H1 (cell line): ENCODE measurements at regions not wholly inside any gene's neighbourhood (a gene's known extent, or its start where the extent isn't known, plus 50 kb on each side); places are given as distances from the start of the nearest gene placed in this dataset.
A peak's percentile ranks its signal among the peaks of the same experiment; 100 is the strongest.

Experiments used
- HDAC6 ChIP-seq: IDR thresholded peaks from one replicate; pipeline ENCODE4 v1.7.1; 2012; ENCODE audit warnings: low read depth, mild to moderate bottlenecking, inconsistent platforms, low read length, moderate library complexity
- POLR2A ChIP-seq, 2 experiments: IDR thresholded peaks; 1 replicate in 1 of 2; 2 replicates in 1 of 2; pipeline ENCODE4 v1.6.1; 2011; ENCODE audit warnings: low read depth in 2 of 2, low read length in 2 of 2, mild to moderate bottlenecking in 2 of 2; ENCODE audit errors: control extremely low read depth in 1 of 2
- POLR2AphosphoS5 ChIP-seq: IDR thresholded peaks from 2 replicates; pipeline ENCODE4 v1.6.1; 2011; ENCODE audit warnings: low read depth, low read length
- RAD21 ChIP-seq, 2 experiments: IDR thresholded peaks in 1 of 2; conservative IDR thresholded peaks in 1 of 2; 2 replicates each; pipeline ENCODE4 v1.6.1; 2011; ENCODE audit warnings: low read depth in 2 of 2, low read length in 2 of 2, improper control_type of control experiment in 1 of 2, inconsistent platforms in 1 of 2, mild to moderate bottlenecking in 1 of 2, moderate library complexity in 1 of 2
- TF ChIP-seq, protein P1 (sequence below), 3 experiments: IDR thresholded peaks; 1 replicate in 2 of 3; 2 replicates in 1 of 3; pipeline versions ENCODE4 v1.5.1 to v1.6.1; 2011; ENCODE audit warnings: low read length in 3 of 3, mild to moderate bottlenecking in 3 of 3, inconsistent platforms in 2 of 3, low read depth in 1 of 3, moderate library complexity in 1 of 3; ENCODE audit not compliant: insufficient read depth in 1 of 3; ENCODE audit errors: control extremely low read depth in 1 of 3
- TF ChIP-seq, protein P2 (sequence below): IDR thresholded peaks from 2 replicates; pipeline ENCODE4 v1.6.1; 2011; ENCODE audit warnings: low read depth, mild to moderate bottlenecking, low read length; ENCODE audit not compliant: insufficient read depth

- TF ChIP-seq HDAC6 (no peak), POLR2A (IDR thresholded peaks at IDR 0.05; ENCODE audit: control extremely low read depth in 1 of 2, low read depth in 2 of 2, low read length in 2 of 2) (no peak), RAD21 (IDR thresholded peaks at IDR 0.05 in 1 of 2, conservative IDR thresholded peaks at IDR 0.05 in 1 of 2; ENCODE audit: low read depth in 2 of 2, low read length in 2 of 2) (peak; percentile 59 to 74), POLR2AphosphoS5 (no peak)
- TF ChIP-seq, protein P1, sequence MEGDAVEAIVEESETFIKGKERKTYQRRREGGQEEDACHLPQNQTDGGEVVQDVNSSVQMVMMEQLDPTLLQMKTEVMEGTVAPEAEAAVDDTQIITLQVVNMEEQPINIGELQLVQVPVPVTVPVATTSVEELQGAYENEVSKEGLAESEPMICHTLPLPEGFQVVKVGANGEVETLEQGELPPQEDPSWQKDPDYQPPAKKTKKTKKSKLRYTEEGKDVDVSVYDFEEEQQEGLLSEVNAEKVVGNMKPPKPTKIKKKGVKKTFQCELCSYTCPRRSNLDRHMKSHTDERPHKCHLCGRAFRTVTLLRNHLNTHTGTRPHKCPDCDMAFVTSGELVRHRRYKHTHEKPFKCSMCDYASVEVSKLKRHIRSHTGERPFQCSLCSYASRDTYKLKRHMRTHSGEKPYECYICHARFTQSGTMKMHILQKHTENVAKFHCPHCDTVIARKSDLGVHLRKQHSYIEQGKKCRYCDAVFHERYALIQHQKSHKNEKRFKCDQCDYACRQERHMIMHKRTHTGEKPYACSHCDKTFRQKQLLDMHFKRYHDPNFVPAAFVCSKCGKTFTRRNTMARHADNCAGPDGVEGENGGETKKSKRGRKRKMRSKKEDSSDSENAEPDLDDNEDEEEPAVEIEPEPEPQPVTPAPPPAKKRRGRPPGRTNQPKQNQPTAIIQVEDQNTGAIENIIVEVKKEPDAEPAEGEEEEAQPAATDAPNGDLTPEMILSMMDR (IDR thresholded peaks at IDR 0.05; ENCODE audit: control extremely low read depth in 1 of 3, insufficient read depth in 1 of 3, low read depth in 1 of 3, low read length in 3 of 3): peak; percentile 30 to 52 (median 42)
- TF ChIP-seq, protein P2, sequence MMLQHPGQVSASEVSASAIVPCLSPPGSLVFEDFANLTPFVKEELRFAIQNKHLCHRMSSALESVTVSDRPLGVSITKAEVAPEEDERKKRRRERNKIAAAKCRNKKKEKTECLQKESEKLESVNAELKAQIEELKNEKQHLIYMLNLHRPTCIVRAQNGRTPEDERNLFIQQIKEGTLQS: no peak
Measured at GRCh38 chr16:26795184-26795583, 271.5 kb upstream of the C16orf82 start.
